T-helper 2 cell treated with Interferon-gamma antibody and Interleukin-4, amounts not matched to agents 5 μg/mL and 100 μg/mL, for 36 hours (primary cell): ENCODE measurements at regions not wholly inside any gene's neighbourhood (a gene's known extent, or its start where the extent isn't known, plus 50 kb on each side); places are given as distances from the start of the nearest gene placed in this dataset.

Source experiments
- DNase-seq: peaks from one replicate; pipeline ENCODE4 v3.0.0; 2021; ENCODE audit warnings: low spot score
- H3K27ac Mint-ChIP-seq: one replicate; pipeline ENCODE4 v1.8.0; 2021; ENCODE audit warnings: mild to moderate bottlenecking, mixed read lengths
- H3K27me3 Mint-ChIP-seq: one replicate; pipeline ENCODE4 v1.8.0; 2021; ENCODE audit warnings: low read depth, mixed read lengths
- H3K36me3 Mint-ChIP-seq: one replicate; pipeline ENCODE4 v1.8.0; 2021; ENCODE audit warnings: low read depth, mixed read lengths
- H3K4me1 Mint-ChIP-seq: one replicate; pipeline ENCODE4 v1.8.0; 2021; ENCODE audit warnings: low read depth, mixed read lengths
- H3K4me3 Mint-ChIP-seq: one replicate; pipeline ENCODE4 v1.8.0; 2022; ENCODE audit warnings: mild to moderate bottlenecking, moderate library complexity, mixed read lengths
- H3K9me3 Mint-ChIP-seq: one replicate; pipeline ENCODE4 v1.8.0; 2021; ENCODE audit warnings: mixed read lengths

- H3K4me3 Mint-ChIP-seq = no peak overlapping the region
- DNase-seq = no peak
- H3K36me3 Mint-ChIP-seq = peaks cover 5% of the 10 kb centered on the region
- H3K4me1 Mint-ChIP-seq = peaks cover 32% of the 10 kb centered on the region
- H3K27me3 Mint-ChIP-seq = no peaks in the 10 kb centered on the region
- H3K9me3 Mint-ChIP-seq = peaks cover 17% of the 10 kb centered on the region
- H3K27ac Mint-ChIP-seq = no peak overlapping the region
Observed at GRCh38 chr3:187832202-187832601, 86.9 kb upstream of the BCL6 start.

GRCh38 chr3:187833375-187833774 lies 88.1 kb upstream of the BCL6 start:
- Mint-ChIP-seq H3K27ac (no peak overlapping the region), H3K36me3 (peaks cover 5% of the 10 kb centered on the region), H3K4me1 (peaks cover 30% of the 10 kb centered on the region), H3K27me3 (no peaks in the 10 kb centered on the region), H3K4me3 (no peak overlapping the region), H3K9me3 (peaks cover 17% of the 10 kb centered on the region)
- DNase-seq = no peak

GRCh38 chr3:187833799-187834578 lies 88.7 kb upstream of the BCL6 start:
- Mint-ChIP-seq H3K9me3 (peaks cover 17% of the 10 kb centered on the region), H3K4me3 (no peak overlapping the region), H3K27me3 (no peaks in the 10 kb centered on the region), H3K36me3 (peaks cover 5% of the 10 kb centered on the region), H3K27ac (no peak overlapping the region), H3K4me1 (peaks cover 24% of the 10 kb centered on the region)
- peak; percentile 32 for DNase-seq

- H3K4me3 Mint-ChIP-seq = no peak overlapping the region
- peaks cover 17% of the 10 kb centered on the region for H3K9me3 Mint-ChIP-seq
- peaks cover 5% of the 10 kb centered on the region for H3K36me3 Mint-ChIP-seq
- peaks cover 10% of the 10 kb centered on the region for H3K4me1 Mint-ChIP-seq
- H3K27ac Mint-ChIP-seq = no peak overlapping the region
- no peak for DNase-seq
- H3K27me3 Mint-ChIP-seq = no peaks in the 10 kb centered on the region
Observed at GRCh38 chr3:187836823-187837770, 91.8 kb upstream of the BCL6 start.

- H3K36me3 Mint-ChIP-seq = peaks cover 5% of the 10 kb centered on the region
- no peak overlapping the region for H3K4me3 Mint-ChIP-seq
- no peaks in the 10 kb centered on the region for H3K27me3 Mint-ChIP-seq
- H3K27ac Mint-ChIP-seq = no peak overlapping the region
- peaks cover 17% of the 10 kb centered on the region for H3K9me3 Mint-ChIP-seq
- peaks cover 4% of the 10 kb centered on the region for H3K4me1 Mint-ChIP-seq
- DNase-seq = no peak
Observed at GRCh38 chr3:187838016-187838540, 92.8 kb upstream of the BCL6 start.

GRCh38 chr3:187839422-187839821 lies 94.2 kb upstream of the BCL6 start:
- H3K4me1 Mint-ChIP-seq = peaks cover 3% of the 10 kb centered on the region
- no peak for DNase-seq
- peaks cover 13% of the 10 kb centered on the region for H3K9me3 Mint-ChIP-seq
- no peak overlapping the region for H3K4me3 Mint-ChIP-seq
- H3K36me3 Mint-ChIP-seq = peaks cover 5% of the 10 kb centered on the region
- peaks cover 2% of the 10 kb centered on the region for H3K27me3 Mint-ChIP-seq
- no peak overlapping the region for H3K27ac Mint-ChIP-seq

GRCh38 chr3:187840856-187841255 lies 95.6 kb upstream of the BCL6 start:
- Mint-ChIP-seq H3K4me1 (peaks cover 2% of the 10 kb centered on the region), H3K4me3 (no peak overlapping the region), H3K9me3 (no peaks in the 10 kb centered on the region), H3K27me3 (peaks cover 6% of the 10 kb centered on the region), H3K27ac (no peak overlapping the region), H3K36me3 (no peaks in the 10 kb centered on the region)
- DNase-seq = no peak

- DNase-seq = no peak
- H3K4me3 Mint-ChIP-seq = no peak overlapping the region
- H3K4me1 Mint-ChIP-seq = peaks cover 2% of the 10 kb centered on the region
- H3K36me3 Mint-ChIP-seq = no peaks in the 10 kb centered on the region
- no peak overlapping the region for H3K27ac Mint-ChIP-seq
- no peaks in the 10 kb centered on the region for H3K9me3 Mint-ChIP-seq
- H3K27me3 Mint-ChIP-seq = peaks cover 7% of the 10 kb centered on the region
Observed at GRCh38 chr3:187841560-187841959, 96.3 kb upstream of the BCL6 start.

GRCh38 chr3:187843654-187844053 lies 98.4 kb upstream of the BCL6 start:
- no peaks in the 10 kb centered on the region for H3K36me3 Mint-ChIP-seq
- no peak overlapping the region for H3K27ac Mint-ChIP-seq
- H3K27me3 Mint-ChIP-seq = peaks cover 11% of the 10 kb centered on the region
- H3K4me1 Mint-ChIP-seq = peaks cover 2% of the 10 kb centered on the region
- no peak for DNase-seq
- H3K4me3 Mint-ChIP-seq = no peak overlapping the region
- no peaks in the 10 kb centered on the region for H3K9me3 Mint-ChIP-seq

GRCh38 chr3:187844708-187845107 lies 99.4 kb upstream of the BCL6 start:
- H3K27ac Mint-ChIP-seq = no peak overlapping the region
- no peaks in the 10 kb centered on the region for H3K36me3 Mint-ChIP-seq
- DNase-seq = no peak
- no peaks in the 10 kb centered on the region for H3K9me3 Mint-ChIP-seq
- peaks cover 11% of the 10 kb centered on the region for H3K27me3 Mint-ChIP-seq
- no peak overlapping the region for H3K4me3 Mint-ChIP-seq
- H3K4me1 Mint-ChIP-seq = peaks cover 4% of the 10 kb centered on the region

GRCh38 chr3:187845826-187846225 lies 100.6 kb upstream of the BCL6 start:
- Mint-ChIP-seq H3K9me3 (peaks cover 5% of the 10 kb centered on the region), H3K36me3 (no peaks in the 10 kb centered on the region), H3K4me1 (peaks cover 7% of the 10 kb centered on the region), H3K27me3 (peaks cover 11% of the 10 kb centered on the region), H3K27ac (no peak overlapping the region), H3K4me3 (no peak overlapping the region)
- no peak for DNase-seq

GRCh38 chr3:187848401-187848800 lies 103.1 kb upstream of the BCL6 start:
- H3K36me3 Mint-ChIP-seq = no peaks in the 10 kb centered on the region
- H3K27me3 Mint-ChIP-seq = peaks cover 11% of the 10 kb centered on the region
- H3K4me1 Mint-ChIP-seq = peaks cover 7% of the 10 kb centered on the region
- peaks cover 17% of the 10 kb centered on the region for H3K9me3 Mint-ChIP-seq
- no peak overlapping the region for H3K4me3 Mint-ChIP-seq
- DNase-seq = no peak
- H3K27ac Mint-ChIP-seq = no peak overlapping the region

- Mint-ChIP-seq H3K4me1 (peaks cover 7% of the 10 kb centered on the region), H3K27ac (no peak overlapping the region), H3K9me3 (peaks cover 23% of the 10 kb centered on the region), H3K27me3 (peaks cover 9% of the 10 kb centered on the region), H3K36me3 (no peaks in the 10 kb centered on the region), H3K4me3 (no peak overlapping the region)
- DNase-seq = no peak
Observed at GRCh38 chr3:187849016-187849654, 103.9 kb upstream of the BCL6 start.
